Omental fat pad (tissue), 3 donors: ENCODE measurements at regions not wholly inside any gene's neighbourhood (a gene's known extent, or its start where the extent isn't known, plus 50 kb on each side); places are given as distances from the start of the nearest gene placed in this dataset. TPM values are rescaled to one million over a fixed set of nuclear protein-coding genes. Genes with fewer than 3 reads are reported as not detected.

ENCODE experiments used
- ATAC-seq: fragments of 150-250 bp; one replicate; pipeline ENCODE4 v1.9.1; 2016; ENCODE audit warnings: mild to moderate bottlenecking, moderate library complexity; ENCODE audit not compliant: low FRiP score
- DNase-seq: peaks from one replicate; pipeline ENCODE4 v3.0.0-alpha.2; 2019; ENCODE audit warnings: low spot score
- small RNA-seq: library from RNA; depleted of rRNA; stranded (forward); fragments of <200 nt; gene quantifications from one replicate; pipeline ENCODE3, GENCODE V24; 2016
- TF ChIP-seq, protein P1 (sequence below), 3 donors: fragments of 450-650 bp; IDR thresholded peaks; one replicate each; pipeline ENCODE4 v1.5.1; 2016 to 2017; ENCODE audit warnings: antibody characterized with exemption in 3 of 3, mild to moderate bottlenecking in 3 of 3, moderate library complexity in 2 of 3

DNA sequence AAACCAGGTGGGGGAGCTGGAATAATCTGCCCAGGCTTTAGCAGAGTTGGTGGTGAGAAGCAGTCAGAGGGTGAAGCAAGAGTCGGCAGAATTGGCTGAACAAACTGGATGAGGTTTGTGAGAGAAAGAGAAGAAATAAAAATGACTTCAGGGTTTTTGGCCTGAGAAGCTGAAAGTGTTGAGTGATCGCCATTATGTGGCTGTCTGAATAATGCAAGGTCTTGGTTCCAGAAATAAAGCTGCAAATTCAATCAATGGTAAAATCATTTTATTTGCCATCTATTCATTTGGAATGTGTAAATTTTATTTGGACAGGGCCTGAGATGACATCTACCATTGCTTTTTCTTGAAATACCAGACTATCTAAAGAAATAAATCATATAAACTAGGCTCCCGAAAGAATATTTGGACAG is 50.4 kb upstream of the DAB2 start:
- TF ChIP-seq, protein P1, sequence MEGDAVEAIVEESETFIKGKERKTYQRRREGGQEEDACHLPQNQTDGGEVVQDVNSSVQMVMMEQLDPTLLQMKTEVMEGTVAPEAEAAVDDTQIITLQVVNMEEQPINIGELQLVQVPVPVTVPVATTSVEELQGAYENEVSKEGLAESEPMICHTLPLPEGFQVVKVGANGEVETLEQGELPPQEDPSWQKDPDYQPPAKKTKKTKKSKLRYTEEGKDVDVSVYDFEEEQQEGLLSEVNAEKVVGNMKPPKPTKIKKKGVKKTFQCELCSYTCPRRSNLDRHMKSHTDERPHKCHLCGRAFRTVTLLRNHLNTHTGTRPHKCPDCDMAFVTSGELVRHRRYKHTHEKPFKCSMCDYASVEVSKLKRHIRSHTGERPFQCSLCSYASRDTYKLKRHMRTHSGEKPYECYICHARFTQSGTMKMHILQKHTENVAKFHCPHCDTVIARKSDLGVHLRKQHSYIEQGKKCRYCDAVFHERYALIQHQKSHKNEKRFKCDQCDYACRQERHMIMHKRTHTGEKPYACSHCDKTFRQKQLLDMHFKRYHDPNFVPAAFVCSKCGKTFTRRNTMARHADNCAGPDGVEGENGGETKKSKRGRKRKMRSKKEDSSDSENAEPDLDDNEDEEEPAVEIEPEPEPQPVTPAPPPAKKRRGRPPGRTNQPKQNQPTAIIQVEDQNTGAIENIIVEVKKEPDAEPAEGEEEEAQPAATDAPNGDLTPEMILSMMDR (IDR thresholded peaks at IDR 0.05) = no peak
- ATAC-seq = no peak
- no peak for DNase-seq

Small RNA genes lying in the stretch of these regions (small RNA-seq; reads per million reads assigned to genes)
- not detected for gene RNU1-150P
